HG02885 (cell line): ENCODE measurements at regions not wholly inside any gene's neighbourhood (a gene's known extent, or its start where the extent isn't known, plus 50 kb on each side); places are given as distances from the start of the nearest gene placed in this dataset.

ENCODE experiments used
- ATAC-seq: cut with Tn5 transposase; IDR thresholded peaks from one replicate; pipeline ENCODE4 v1.9.1; 2021; ENCODE audit warnings: mild to moderate bottlenecking; ENCODE audit not compliant: unreplicated experiment, poor library complexity

DNA sequence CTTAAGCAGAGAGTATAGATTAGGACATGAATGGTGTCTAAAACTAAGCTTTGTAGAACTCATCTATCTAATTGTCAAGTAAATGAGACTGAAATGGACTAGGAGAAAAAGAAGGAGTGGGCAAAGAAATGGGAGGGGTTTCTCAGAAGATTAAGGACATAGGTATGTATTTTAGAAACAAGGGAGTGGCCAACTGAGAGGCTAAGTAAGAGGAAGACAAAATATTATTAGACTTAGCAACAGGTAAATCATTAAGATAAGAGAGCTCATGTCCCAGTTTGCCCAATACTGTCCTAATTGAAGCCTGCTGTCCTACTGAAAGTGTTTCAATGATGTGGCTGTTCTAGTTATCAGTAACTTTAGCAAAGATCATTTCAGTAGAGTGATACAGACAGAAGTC lies 171.4 kb downstream of the KITLG start:
- no peak for ATAC-seq

GRCh38 chr12:88409257-88409656 lies 171.0 kb downstream of the KITLG start:
- no peak for ATAC-seq

DNA sequence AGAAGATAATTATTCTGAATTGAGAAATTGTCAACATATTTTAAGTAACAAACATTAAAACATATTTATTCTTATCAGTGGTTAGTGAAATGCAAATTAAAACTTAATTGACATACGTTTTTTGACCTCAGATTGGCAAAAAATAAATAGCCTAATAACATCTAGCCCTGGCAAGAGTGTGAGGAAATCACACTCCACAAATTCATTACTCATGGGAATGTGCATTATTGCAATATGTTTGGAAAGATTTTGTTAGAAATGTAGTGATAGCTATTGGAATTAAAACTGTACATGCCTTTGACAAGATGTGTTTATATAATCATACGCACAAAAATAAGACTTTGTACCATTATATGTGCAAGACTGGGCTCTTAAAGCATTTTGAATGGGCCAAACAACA lies 168.6 kb downstream of the KITLG start:
- ATAC-seq, result no peak

DNA sequence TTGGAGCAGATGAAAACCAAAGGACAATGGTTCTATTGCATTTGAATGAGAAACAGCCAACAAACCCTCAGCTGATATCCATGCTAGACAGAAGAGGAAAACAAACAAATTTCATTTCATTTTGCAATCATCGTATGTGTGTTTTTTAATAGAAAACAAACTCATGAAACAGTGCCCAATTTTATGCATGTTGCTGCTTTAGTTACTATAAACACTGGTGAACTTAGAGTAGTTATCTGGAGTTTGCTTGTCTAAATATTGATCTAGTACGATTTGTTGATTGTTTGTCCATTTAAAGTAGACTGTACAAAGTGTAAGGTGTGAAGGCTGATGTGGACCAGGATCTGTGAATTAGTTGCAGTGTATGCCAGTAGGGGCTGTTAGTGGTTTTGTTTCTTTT lies 166.6 kb downstream of the KITLG start:
- ATAC-seq, result no peak

- no peak for ATAC-seq
Measured at GRCh38 chr12:88416155-88416554, 164.1 kb downstream of the KITLG start.

DNA sequence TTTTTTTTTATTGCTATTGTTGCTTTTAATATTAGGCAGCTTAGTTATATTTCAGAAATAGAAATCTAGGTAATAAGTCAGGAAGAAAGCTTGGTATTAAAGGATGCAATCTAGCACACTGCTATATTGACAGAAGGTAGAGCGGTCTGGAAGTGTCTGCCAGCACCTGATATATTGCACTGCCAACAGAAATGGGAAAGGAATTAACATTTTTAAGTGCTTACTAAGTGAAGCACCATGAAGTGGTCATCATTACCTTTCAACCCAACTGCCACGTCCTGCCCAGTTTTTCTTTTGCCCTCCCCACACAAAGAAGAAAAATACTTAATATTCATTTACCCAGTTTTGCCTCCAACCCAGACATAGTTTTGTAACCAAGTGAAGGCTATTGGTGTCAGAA lies 163.5 kb downstream of the KITLG start:
- ATAC-seq, result no peak

- peak; percentile 48 for ATAC-seq
Measured at GRCh38 chr12:88417531-88417930, 162.7 kb downstream of the KITLG start.

DNA sequence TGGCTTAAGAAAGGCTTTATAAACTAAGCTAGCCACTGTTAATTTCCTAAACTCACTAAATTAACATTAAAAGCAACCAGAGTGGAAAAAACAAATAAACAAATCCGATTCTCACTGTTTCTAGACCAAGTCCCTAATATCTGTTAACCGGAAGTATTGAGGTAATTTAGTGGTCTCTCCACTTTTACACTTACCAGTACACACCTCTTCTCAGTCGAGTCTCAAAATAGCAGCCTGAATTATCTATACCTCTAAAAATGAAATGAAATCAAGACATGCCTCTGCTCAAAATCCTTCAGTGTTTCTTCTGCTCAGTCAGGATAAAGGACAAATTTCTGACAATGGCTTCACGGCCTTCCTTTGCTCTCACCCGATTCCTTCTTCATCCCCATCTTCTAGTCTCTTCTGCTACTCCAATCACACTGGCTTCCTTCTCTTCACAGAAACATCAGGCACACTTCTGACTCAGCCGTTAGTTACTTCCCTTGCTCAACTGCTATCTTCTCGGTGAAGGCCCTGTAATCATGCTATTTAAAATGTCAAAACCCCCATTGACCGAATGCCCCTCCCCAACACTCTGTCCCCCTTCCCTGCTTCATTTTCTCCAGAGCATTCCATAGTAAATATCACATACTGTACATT lies 161.3 kb downstream of the KITLG start:
- ATAC-seq, result peak; percentile 56

GRCh38 chr12:88419794-88420193 lies 160.5 kb downstream of the KITLG start:
- ATAC-seq, result no peak

- no peak for ATAC-seq
Measured at GRCh38 chr12:88420457-88420856, 159.8 kb downstream of the KITLG start.

GRCh38 chr12:88424791-88425730 lies 155.2 kb downstream of the KITLG start:
- no peak for ATAC-seq

DNA sequence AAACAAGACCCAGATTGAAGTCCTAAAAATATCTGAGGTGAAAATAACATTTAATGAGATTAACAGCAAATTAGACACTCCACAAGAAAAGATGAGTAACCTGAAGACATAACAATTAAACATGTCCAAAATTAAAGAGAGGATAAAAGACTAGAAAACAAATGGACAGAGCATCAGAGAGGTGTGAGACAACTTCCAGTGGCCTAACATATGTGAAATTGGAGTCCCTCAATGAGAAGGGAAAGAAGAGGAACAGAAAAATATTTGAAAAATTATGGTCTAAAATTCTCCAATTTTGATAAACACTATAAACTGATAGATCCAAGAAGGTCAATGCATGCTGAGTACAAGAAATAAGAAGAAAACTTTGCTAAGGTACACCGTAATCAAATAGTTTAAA lies 151.9 kb downstream of the KITLG start:
- no peak for ATAC-seq

- no peak for ATAC-seq
Measured at GRCh38 chr12:88431246-88431645, 149.0 kb downstream of the KITLG start.

DNA sequence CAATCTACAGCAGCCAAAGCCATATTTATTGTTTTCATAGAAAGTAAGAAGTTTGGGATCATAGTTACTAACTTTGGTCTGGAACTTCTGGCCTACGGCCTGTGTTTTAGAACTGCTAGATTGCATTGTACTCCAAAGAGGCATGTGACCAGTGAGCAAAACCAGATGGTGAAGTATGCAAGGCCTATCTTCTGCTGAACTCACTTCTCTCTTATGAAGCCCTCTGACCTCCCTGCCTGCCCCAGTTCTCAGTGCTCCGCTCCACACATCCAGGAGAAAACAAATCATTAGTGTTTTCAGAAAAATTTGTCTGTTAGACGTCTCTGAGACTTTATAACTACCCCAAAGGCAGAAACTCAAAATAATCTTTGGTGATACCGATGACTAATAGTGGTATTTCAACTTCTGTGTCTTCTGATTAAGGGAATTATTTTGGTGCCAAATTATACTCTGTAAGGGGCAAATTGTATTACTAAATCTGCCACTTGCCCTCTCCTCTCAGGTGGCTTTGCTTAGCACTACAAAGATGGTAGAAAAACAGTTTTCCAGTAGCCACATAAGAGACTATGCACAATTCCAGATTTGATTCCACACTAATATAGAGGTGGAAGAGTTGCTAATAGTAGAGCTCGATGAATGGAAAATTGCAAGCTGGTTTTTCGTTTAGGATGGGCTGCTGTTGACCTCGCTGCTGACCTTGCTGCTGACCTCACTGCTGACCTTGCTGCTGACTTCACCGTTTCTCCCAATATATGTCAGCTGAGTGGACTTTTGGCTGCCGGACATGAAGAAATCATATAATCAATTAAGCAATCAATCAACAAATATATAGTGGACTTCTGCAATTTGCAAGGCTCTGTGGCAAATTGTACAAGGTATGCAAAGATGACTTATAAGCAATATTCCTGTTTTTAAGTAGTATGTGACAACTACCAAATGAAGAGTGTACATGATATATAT lies 147.5 kb downstream of the KITLG start:
- ATAC-seq, result peak; percentile 21

DNA sequence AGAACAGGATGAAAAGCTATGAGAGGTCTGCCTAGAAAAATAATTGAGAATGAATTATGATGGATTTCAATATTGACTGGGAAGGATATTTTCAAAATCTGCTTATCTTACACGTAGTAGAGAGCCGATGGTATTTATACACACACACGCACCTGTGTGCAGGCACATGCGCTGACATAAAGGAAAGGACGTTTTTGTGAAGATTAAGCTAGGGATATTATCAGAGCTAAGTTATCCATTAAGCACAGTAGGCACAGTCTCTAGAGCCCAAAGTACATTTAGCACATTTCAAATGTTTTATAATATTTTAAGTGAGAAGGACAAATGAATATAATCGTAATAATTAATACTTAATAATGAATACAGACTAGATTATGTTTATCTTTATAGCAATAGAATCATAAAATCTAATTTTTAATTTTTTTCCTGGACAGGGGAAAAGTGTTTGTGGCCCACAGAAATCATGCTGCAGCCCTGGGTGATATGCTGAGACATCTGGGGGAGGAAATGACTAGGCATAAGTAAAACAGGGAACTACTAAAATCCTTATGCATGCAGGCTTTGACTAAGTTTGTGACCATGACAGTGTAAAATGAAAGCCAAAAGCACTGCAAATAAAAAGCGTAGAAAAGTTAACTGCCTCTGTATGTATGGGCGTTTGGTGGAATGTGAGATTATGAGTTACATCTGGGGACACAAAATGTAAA lies 146.1 kb downstream of the KITLG start:
- peak; percentile 91 for ATAC-seq

GRCh38 chr12:88435334-88436076 lies 144.8 kb downstream of the KITLG start:
- no peak for ATAC-seq

DNA sequence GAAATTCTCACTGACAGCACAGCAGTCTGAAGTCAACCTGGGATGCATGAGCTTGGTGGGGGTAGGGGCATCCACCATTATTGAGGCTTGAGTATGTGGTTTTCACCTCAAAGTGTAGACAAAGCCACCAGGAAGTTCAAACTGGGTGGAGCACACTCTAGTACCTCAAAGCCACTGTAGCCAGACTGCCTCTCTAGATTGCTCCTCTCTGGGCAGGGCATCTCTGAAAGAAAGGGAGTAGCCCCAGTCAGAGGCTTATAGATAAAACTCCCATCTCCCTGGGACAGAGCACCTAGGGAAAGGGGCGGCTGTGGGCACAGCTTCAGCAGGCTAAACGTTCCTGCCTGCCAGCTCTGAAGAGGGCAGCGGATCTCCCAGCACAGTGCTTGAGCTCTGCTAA lies 143.0 kb downstream of the KITLG start:
- no peak for ATAC-seq
